SU-DHL-6 (cell line): ENCODE measurements at regions not wholly inside any gene's neighbourhood (a gene's known extent, or its start where the extent isn't known, plus 50 kb on each side); places are given as distances from the start of the nearest gene placed in this dataset.

Experiments used
- CTCF ChIP-seq: fragments of 200-600 bp; sonication (generic); IDR thresholded peaks from one replicate; pipeline ENCODE4 v1.5.1; 2017; ENCODE audit warnings: antibody characterized with exemption, mild to moderate bottlenecking, low read length, moderate library complexity; ENCODE audit not compliant: insufficient read depth, poor library complexity, severe bottlenecking
- EZH2phosphoT487 ChIP-seq: fragments of 200-600 bp; sonication (generic), shearing (Covaris generic); conservative IDR thresholded peaks from 2 replicates; pipeline ENCODE4 v1.6.1; 2018; ENCODE audit warnings: mild to moderate bottlenecking, antibody characterized with exemption, low read length, moderate library complexity, mixed read lengths

- TF ChIP-seq CTCF (no peak), EZH2phosphoT487 (no peak)
Observed at GRCh38 chr20:52832151-52832774, 139.9 kb upstream of the TSHZ2 start.
